T-helper 1 cell treated with Interleukin-12 subunit alpha and Interleukin-12 subunit beta and Interleukin-4 antibody, amounts not matched to agents 30 μg/mL and 1 μg/mL, for 36 hours (primary cell): ENCODE measurements at regions not wholly inside any gene's neighbourhood (a gene's known extent, or its start where the extent isn't known, plus 50 kb on each side); places are given as distances from the start of the nearest gene placed in this dataset.

Source experiments
- H3K27ac Mint-ChIP-seq: one replicate; pipeline ENCODE4 v1.8.0; 2021; ENCODE audit warnings: mild to moderate bottlenecking, mixed read lengths
- H3K27me3 Mint-ChIP-seq: one replicate; pipeline ENCODE4 v1.8.0; 2021; ENCODE audit warnings: low read depth, mixed read lengths
- H3K36me3 Mint-ChIP-seq: one replicate; pipeline ENCODE4 v1.8.0; 2021; ENCODE audit warnings: low read depth, mixed read lengths
- H3K4me1 Mint-ChIP-seq: one replicate; pipeline ENCODE4 v1.8.0; 2021; ENCODE audit warnings: low read depth, mixed read lengths
- H3K4me3 Mint-ChIP-seq: one replicate; pipeline ENCODE4 v1.8.0; 2021; ENCODE audit warnings: mild to moderate bottlenecking, moderate library complexity, mixed read lengths
- H3K9me3 Mint-ChIP-seq: one replicate; pipeline ENCODE4 v1.8.0; 2021; ENCODE audit warnings: mixed read lengths

DNA sequence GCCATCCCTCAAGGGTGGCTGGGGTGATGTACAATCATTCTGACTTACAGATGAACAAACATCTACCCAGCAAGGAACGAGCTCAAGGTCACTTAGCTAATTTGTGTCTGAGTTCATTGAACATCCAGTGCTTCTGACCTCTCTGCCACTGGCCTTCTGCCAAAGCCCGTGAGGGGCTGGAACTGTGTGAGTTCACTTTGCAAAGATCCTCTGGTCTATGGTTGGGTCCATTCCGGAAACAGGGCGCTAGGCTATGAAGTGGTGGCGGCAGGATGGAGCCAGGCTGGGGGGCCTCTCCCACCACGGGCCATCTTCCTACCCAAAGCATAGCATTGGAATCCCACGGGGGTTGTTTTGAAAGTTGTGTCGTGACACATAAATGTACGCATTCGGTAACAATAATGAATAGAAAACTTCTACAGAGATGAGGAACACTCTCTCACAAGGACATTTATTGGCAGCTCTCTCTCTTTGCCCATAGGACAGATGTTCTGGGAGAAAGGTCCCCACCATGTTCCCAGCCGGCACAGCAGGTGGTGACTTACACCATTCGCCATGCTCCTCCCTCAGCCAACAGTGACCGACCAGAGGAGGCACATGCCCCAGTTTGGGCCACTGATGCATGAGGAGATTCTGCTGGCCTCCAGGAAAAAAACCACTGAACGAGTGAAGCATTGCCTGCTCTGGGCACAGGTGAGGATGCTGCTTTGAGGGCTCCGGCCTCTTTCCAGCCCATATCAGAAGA, 214.7 kb upstream of the CHRNA7 start:
- Mint-ChIP-seq H3K27me3 (no peaks in the 10 kb centered on the region), H3K4me3 (no peak overlapping the region), H3K4me1 (no peaks in the 10 kb centered on the region), H3K27ac (no peak overlapping the region), H3K36me3 (no peaks in the 10 kb centered on the region), H3K9me3 (no peaks in the 10 kb centered on the region)

DNA sequence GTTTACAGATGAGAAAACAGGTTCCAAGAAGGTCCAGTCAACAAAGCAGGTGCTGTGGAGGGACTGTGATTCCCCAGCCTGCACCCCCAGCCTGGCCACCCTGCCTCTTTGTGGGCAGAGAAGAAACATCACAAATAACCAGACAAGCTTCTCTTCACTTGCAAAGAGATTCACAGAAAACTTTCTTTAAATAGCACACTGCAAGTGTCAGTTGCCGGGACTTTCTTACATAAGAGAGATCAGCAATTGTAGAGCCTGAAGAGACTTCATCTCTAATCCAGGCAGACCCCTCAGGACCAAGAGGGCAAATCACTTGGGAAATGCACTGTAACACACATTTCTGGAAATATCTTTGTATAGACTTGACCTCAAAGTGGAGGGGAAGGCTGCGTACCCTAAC, 207.9 kb upstream of the CHRNA7 start:
- Mint-ChIP-seq H3K9me3 (no peaks in the 10 kb centered on the region), H3K4me3 (no peak overlapping the region), H3K27ac (no peak overlapping the region), H3K36me3 (no peaks in the 10 kb centered on the region), H3K27me3 (no peaks in the 10 kb centered on the region), H3K4me1 (no peaks in the 10 kb centered on the region)

DNA sequence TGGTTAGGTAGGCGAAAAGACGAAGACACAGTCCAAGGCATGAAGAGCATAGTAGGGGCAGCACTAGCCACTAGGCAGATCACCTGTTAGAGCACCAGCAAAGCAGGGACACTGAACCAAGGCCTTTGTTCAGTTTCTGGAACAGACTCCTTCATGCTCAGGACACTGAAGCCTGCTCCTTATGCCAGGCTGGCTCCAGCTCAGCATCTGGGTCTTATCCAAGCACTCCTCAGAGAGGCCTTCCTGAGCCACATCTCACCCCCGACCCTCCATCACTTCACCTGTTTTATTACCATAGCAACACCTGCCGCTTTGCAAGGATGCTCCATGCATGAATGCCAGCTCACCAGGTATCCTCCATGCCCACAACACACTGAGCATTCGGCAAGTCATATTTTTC, 206.3 kb upstream of the CHRNA7 start:
- Mint-ChIP-seq H3K4me1 (no peaks in the 10 kb centered on the region), H3K4me3 (no peak overlapping the region), H3K27me3 (no peaks in the 10 kb centered on the region), H3K27ac (no peak overlapping the region), H3K36me3 (no peaks in the 10 kb centered on the region), H3K9me3 (no peaks in the 10 kb centered on the region)

DNA sequence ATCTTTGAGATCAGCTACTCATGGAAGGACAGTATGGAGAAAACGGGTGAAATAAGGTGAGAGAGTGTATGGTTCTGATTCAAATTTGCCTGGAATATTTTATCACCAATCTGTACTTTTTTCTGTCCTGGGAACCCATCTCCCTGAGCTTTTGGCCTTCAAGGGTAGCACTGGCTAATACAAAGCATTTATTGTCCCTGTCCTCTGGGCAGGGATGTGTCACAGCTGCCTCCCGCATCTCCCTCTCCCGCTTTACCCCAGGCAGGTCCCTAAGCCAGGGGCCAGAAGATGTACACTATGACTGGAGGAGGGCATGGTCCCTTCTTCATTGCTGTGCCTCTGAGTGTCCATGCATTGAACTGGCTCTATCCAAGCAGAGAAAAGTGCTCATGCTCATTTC, 201.7 kb upstream of the CHRNA7 start:
- Mint-ChIP-seq H3K4me3 (no peak overlapping the region), H3K9me3 (no peaks in the 10 kb centered on the region), H3K36me3 (no peaks in the 10 kb centered on the region), H3K27me3 (no peaks in the 10 kb centered on the region), H3K27ac (no peak overlapping the region), H3K4me1 (no peaks in the 10 kb centered on the region)

- no peaks in the 10 kb centered on the region for H3K4me1 Mint-ChIP-seq
- no peak overlapping the region for H3K4me3 Mint-ChIP-seq
- no peaks in the 10 kb centered on the region for H3K36me3 Mint-ChIP-seq
- H3K9me3 Mint-ChIP-seq, result no peaks in the 10 kb centered on the region
- H3K27ac Mint-ChIP-seq, result no peak overlapping the region
- H3K27me3 Mint-ChIP-seq, result peaks cover 3% of the 10 kb centered on the region
Measured at GRCh38 chr15:31830591-31830990, 199.7 kb upstream of the CHRNA7 start.

- Mint-ChIP-seq H3K4me3 (no peak overlapping the region), H3K36me3 (no peaks in the 10 kb centered on the region), H3K9me3 (no peaks in the 10 kb centered on the region), H3K27ac (no peak overlapping the region), H3K4me1 (no peaks in the 10 kb centered on the region), H3K27me3 (peaks cover 3% of the 10 kb centered on the region)
Measured at GRCh38 chr15:31831596-31831995, 198.7 kb upstream of the CHRNA7 start.

GRCh38 chr15:31834654-31835053, 195.7 kb upstream of the CHRNA7 start:
- H3K4me3 Mint-ChIP-seq, result no peak overlapping the region
- H3K27me3 Mint-ChIP-seq, result peaks cover 7% of the 10 kb centered on the region
- no peak overlapping the region for H3K27ac Mint-ChIP-seq
- H3K36me3 Mint-ChIP-seq, result no peaks in the 10 kb centered on the region
- no peaks in the 10 kb centered on the region for H3K9me3 Mint-ChIP-seq
- H3K4me1 Mint-ChIP-seq, result no peaks in the 10 kb centered on the region

GRCh38 chr15:31839388-31839787, 190.9 kb upstream of the CHRNA7 start:
- no peak overlapping the region for H3K4me3 Mint-ChIP-seq
- no peaks in the 10 kb centered on the region for H3K4me1 Mint-ChIP-seq
- H3K36me3 Mint-ChIP-seq, result no peaks in the 10 kb centered on the region
- H3K9me3 Mint-ChIP-seq, result no peaks in the 10 kb centered on the region
- H3K27me3 Mint-ChIP-seq, result peaks cover 7% of the 10 kb centered on the region
- no peak overlapping the region for H3K27ac Mint-ChIP-seq

- H3K4me1 Mint-ChIP-seq, result no peaks in the 10 kb centered on the region
- peaks cover 4% of the 10 kb centered on the region for H3K27me3 Mint-ChIP-seq
- H3K9me3 Mint-ChIP-seq, result no peaks in the 10 kb centered on the region
- no peaks in the 10 kb centered on the region for H3K36me3 Mint-ChIP-seq
- H3K4me3 Mint-ChIP-seq, result no peak overlapping the region
- no peak overlapping the region for H3K27ac Mint-ChIP-seq
Measured at GRCh38 chr15:31840849-31841476, 189.4 kb upstream of the CHRNA7 start.

GRCh38 chr15:31842532-31843195, 187.7 kb upstream of the CHRNA7 start:
- Mint-ChIP-seq H3K36me3 (no peaks in the 10 kb centered on the region), H3K27me3 (peaks cover 8% of the 10 kb centered on the region), H3K4me3 (no peak overlapping the region), H3K4me1 (no peaks in the 10 kb centered on the region), H3K9me3 (no peaks in the 10 kb centered on the region), H3K27ac (no peak overlapping the region)

- Mint-ChIP-seq H3K4me1 (no peaks in the 10 kb centered on the region), H3K36me3 (no peaks in the 10 kb centered on the region), H3K4me3 (no peak overlapping the region), H3K9me3 (no peaks in the 10 kb centered on the region), H3K27me3 (peaks cover 5% of the 10 kb centered on the region), H3K27ac (no peak overlapping the region)
Measured at GRCh38 chr15:31843426-31844055, 186.8 kb upstream of the CHRNA7 start.

GRCh38 chr15:31845791-31846190, 184.5 kb upstream of the CHRNA7 start:
- Mint-ChIP-seq H3K4me1 (no peaks in the 10 kb centered on the region), H3K9me3 (no peaks in the 10 kb centered on the region), H3K36me3 (no peaks in the 10 kb centered on the region), H3K27me3 (peaks cover 5% of the 10 kb centered on the region), H3K27ac (no peak overlapping the region), H3K4me3 (no peak overlapping the region)

- no peak overlapping the region for H3K4me3 Mint-ChIP-seq
- H3K9me3 Mint-ChIP-seq, result no peaks in the 10 kb centered on the region
- no peak overlapping the region for H3K27ac Mint-ChIP-seq
- no peaks in the 10 kb centered on the region for H3K4me1 Mint-ChIP-seq
- H3K27me3 Mint-ChIP-seq, result peaks cover 5% of the 10 kb centered on the region
- no peaks in the 10 kb centered on the region for H3K36me3 Mint-ChIP-seq
Measured at GRCh38 chr15:31847961-31848360, 182.4 kb upstream of the CHRNA7 start.

GRCh38 chr15:31848621-31849020, 181.7 kb upstream of the CHRNA7 start:
- H3K4me3 Mint-ChIP-seq, result no peak overlapping the region
- H3K27me3 Mint-ChIP-seq, result peaks cover 8% of the 10 kb centered on the region
- H3K27ac Mint-ChIP-seq, result no peak overlapping the region
- H3K4me1 Mint-ChIP-seq, result no peaks in the 10 kb centered on the region
- no peaks in the 10 kb centered on the region for H3K36me3 Mint-ChIP-seq
- no peaks in the 10 kb centered on the region for H3K9me3 Mint-ChIP-seq
